H1 (cell line): ENCODE measurements at regions not wholly inside any gene's neighbourhood (a gene's known extent, or its start where the extent isn't known, plus 50 kb on each side); places are given as distances from the start of the nearest gene placed in this dataset.

Experiments used
- CTCF ChIA-PET: fragments of 300-600 bp; sonication (Branson Sonifier 250); formaldehyde crosslinking; loops from one replicate; lab custom pipeline; 2021; ENCODE audit not compliant: partially characterized antibody; lab: Charles Lee
- POLR2A ChIA-PET: fragments of 300-600 bp; sonication (Branson Sonifier 250); formaldehyde crosslinking; loops from one replicate; lab custom pipeline; 2021; ENCODE audit warnings: inconsistent platforms; ENCODE audit not compliant: partially characterized antibody; lab: Charles Lee
- DNase-seq, 2 experiments: peaks; one replicate each; pipeline versions ENCODE4 v3.0.0 to v3.0.0-alpha.2; 2010 to 2022; ENCODE audit warnings: low spot score in 2 of 2, low read depth in 1 of 2, mixed read lengths in 1 of 2
- FAIRE-seq: peaks from 2 replicates; lab custom pipeline; 2011; peaks lifted over from hg19 to GRCh38; lab: Jason Lieb, UNC
- H2AFZ ChIP-seq: 2 replicates; pipeline ENCODE4 v1.8.1; 2012; ENCODE audit warnings: low read length, inconsistent platforms
- H2AK5ac ChIP-seq: 2 replicates; pipeline ENCODE4 v1.6.1; 2013; ENCODE audit warnings: low read depth, low read length
- H2BK120ac ChIP-seq: replicated peaks from 2 replicates; pipeline ENCODE3; 2013; ENCODE audit warnings: low read depth, low read length, inconsistent platforms
- H2BK12ac ChIP-seq: 2 replicates; pipeline ENCODE4 v1.6.1; 2013; ENCODE audit warnings: low read depth, low read length
- H2BK15ac ChIP-seq: 2 replicates; pipeline ENCODE4 v1.6.1; 2013; ENCODE audit warnings: low read length
- H2BK20ac ChIP-seq: 2 replicates; pipeline ENCODE4 v1.6.1; 2013; ENCODE audit warnings: low read length
- H2BK5ac ChIP-seq: 2 replicates; pipeline ENCODE4 v1.6.1; 2013; ENCODE audit warnings: low read depth, low read length
- H3K14ac ChIP-seq: 2 replicates; pipeline ENCODE4 v1.6.1; 2013; ENCODE audit warnings: inconsistent platforms; ENCODE audit not compliant: insufficient read length
- H3K18ac ChIP-seq: 2 replicates; pipeline ENCODE4 v1.6.1; 2013; ENCODE audit warnings: low read length; ENCODE audit errors: extremely low read depth
- H3K23ac ChIP-seq: 2 replicates; pipeline ENCODE4 v1.6.1; 2013; ENCODE audit warnings: inconsistent platforms; ENCODE audit not compliant: insufficient read length
- H3K23me2 ChIP-seq: 2 replicates; pipeline ENCODE4 v1.6.1; 2013; ENCODE audit warnings: low read depth, low read length
- H3K27ac ChIP-seq: 2 replicates; pipeline ENCODE4 v1.6.1; 2011; ENCODE audit warnings: low read depth, low read length, inconsistent platforms
- H3K27me3 ChIP-seq, 4 experiments: replicated peaks in 1 of 4; 1 replicate in 1 of 4; 2 replicates in 3 of 4; pipeline versions ENCODE4 v1.6.1 to v1.8.1; 2011 to 2013; ENCODE audit warnings: low read length in 3 of 4, mild to moderate bottlenecking in 3 of 4, inconsistent platforms in 2 of 4, mixed read lengths in 2 of 4, moderate library complexity in 1 of 4; ENCODE audit not compliant: control insufficient read depth in 3 of 4, insufficient read depth in 3 of 4; ENCODE audit errors: extremely low read depth in 1 of 4
- H3K36me3 ChIP-seq, 4 experiments: 2 replicates each; pipeline versions ENCODE4 v1.6.1 to v1.8.1; 2011 to 2013; ENCODE audit warnings: mild to moderate bottlenecking in 4 of 4, low read length in 3 of 4, moderate library complexity in 2 of 4, control low read depth in 1 of 4, inconsistent platforms in 1 of 4; ENCODE audit not compliant: insufficient read depth in 4 of 4, control insufficient read depth in 2 of 4
- H3K4ac ChIP-seq: replicated peaks from 2 replicates; pipeline ENCODE3; 2013; ENCODE audit warnings: low read length, low read depth, mixed read lengths, inconsistent platforms; ENCODE audit not compliant: insufficient read length
- H3K4me1 ChIP-seq, 4 experiments: replicated peaks in 1 of 4; 1 replicate in 1 of 4; 2 replicates in 3 of 4; pipeline versions ENCODE4 v1.6.1 to v1.8.1; 2011 to 2013; ENCODE audit warnings: low read length in 3 of 4, inconsistent platforms in 2 of 4, mixed read lengths in 1 of 4; ENCODE audit not compliant: insufficient read depth in 4 of 4, control insufficient read depth in 3 of 4
- H3K4me2 ChIP-seq, 2 experiments: 2 replicates each; pipeline versions ENCODE4 v1.6.1 to v1.8.1; 2011 to 2013; ENCODE audit warnings: low read depth in 2 of 2, low read length in 2 of 2, control low read depth in 1 of 2, inconsistent platforms in 1 of 2, mild to moderate bottlenecking in 1 of 2; ENCODE audit not compliant: insufficient read depth in 1 of 2
- H3K4me3 ChIP-seq, 4 experiments: fragments of 200-600, 300-600 bp in 1 of 4; sonication (generic), shearing (Covaris generic), sonication (Bioruptor Twin) in 1 of 4; 2 replicates each; pipeline versions ENCODE4 v1.5.1 to v1.8.1; 2011 to 2016; ENCODE audit warnings: low read length in 4 of 4, low read depth in 3 of 4, control low read depth in 2 of 4, inconsistent platforms in 2 of 4, mild to moderate bottlenecking in 2 of 4, mixed read lengths in 1 of 4, moderate library complexity in 1 of 4; ENCODE audit not compliant: insufficient read depth in 2 of 4; ENCODE audit errors: extremely low read depth in 1 of 4
- H3K56ac ChIP-seq: replicated peaks from 2 replicates; pipeline ENCODE3; 2013; ENCODE audit warnings: low read depth, mild to moderate bottlenecking, mixed read lengths, low read length, inconsistent platforms; ENCODE audit not compliant: insufficient read length
- H3K79me1 ChIP-seq: 2 replicates; pipeline ENCODE4 v1.6.1; 2013; ENCODE audit warnings: low read depth, low read length, control low read depth
- H3K79me2 ChIP-seq, 2 experiments: 2 replicates each; pipeline versions ENCODE4 v1.6.1 to v1.8.1; 2012 to 2013; ENCODE audit warnings: low read length in 2 of 2, mild to moderate bottlenecking in 2 of 2, inconsistent platforms in 1 of 2; ENCODE audit not compliant: insufficient read depth in 2 of 2, control insufficient read depth in 1 of 2
- H3K9ac ChIP-seq, 4 experiments: replicated peaks in 1 of 4; 1 replicate in 1 of 4; 2 replicates in 3 of 4; pipeline versions ENCODE4 v1.6.1 to v1.8.1; 2011 to 2013; ENCODE audit warnings: low read depth in 3 of 4, low read length in 3 of 4, control low read depth in 2 of 4, mild to moderate bottlenecking in 2 of 4, moderate library complexity in 2 of 4, inconsistent platforms in 1 of 4; ENCODE audit errors: extremely low read depth in 1 of 4
- H3K9me3 ChIP-seq, 2 experiments: 2 replicates each; pipeline versions ENCODE4 v1.6.1 to v1.8.1; 2012 to 2013; ENCODE audit warnings: mild to moderate bottlenecking in 2 of 2, moderate library complexity in 2 of 2, control low read depth in 1 of 2, inconsistent platforms in 1 of 2, low read depth in 1 of 2, low read length in 1 of 2, mixed read lengths in 1 of 2; ENCODE audit not compliant: insufficient read depth in 2 of 2
- H4K20me1 ChIP-seq, 2 experiments: replicated peaks in 1 of 2; 2 replicates each; pipeline versions ENCODE3 to v1.8.1; 2011 to 2013; ENCODE audit warnings: inconsistent platforms in 2 of 2, low read length in 2 of 2, mild to moderate bottlenecking in 1 of 2; ENCODE audit not compliant: insufficient read depth in 2 of 2, control insufficient read depth in 1 of 2
- H4K5ac ChIP-seq: 2 replicates; pipeline ENCODE4 v1.6.1; 2013; ENCODE audit warnings: low read length, low read depth, mixed read lengths, inconsistent platforms; ENCODE audit not compliant: insufficient read length
- H4K8ac ChIP-seq: 2 replicates; pipeline ENCODE4 v1.8.0; 2013; ENCODE audit warnings: mild to moderate bottlenecking, moderate library complexity, low read length, inconsistent platforms; ENCODE audit not compliant: insufficient read depth; ENCODE audit errors: extremely low read depth
- H4K91ac ChIP-seq: replicated peaks from 2 replicates; pipeline ENCODE3; 2013; ENCODE audit warnings: low read length, mixed read lengths, inconsistent platforms; ENCODE audit not compliant: insufficient read length
- BACH1 ChIP-seq: IDR thresholded peaks from 2 replicates; pipeline ENCODE4 v1.6.1; 2012; ENCODE audit warnings: low read length, improper control_type of control experiment
- CBX5 ChIP-seq: fragments of 300-800, 300-1000 bp; sonication (generic); IDR thresholded peaks from 2 replicates; pipeline ENCODE4 v1.7.1; 2016; ENCODE audit warnings: antibody characterized with exemption, low read length, low read depth
- CBX8 ChIP-seq: fragments of 300-800, 300-1000 bp; sonication (generic); IDR thresholded peaks from 2 replicates; pipeline ENCODE4 v1.7.1; 2016; ENCODE audit warnings: low read depth, low read length, borderline replicate concordance
- CTCF ChIP-seq, 3 experiments: IDR thresholded peaks; 1 replicate in 2 of 3; 2 replicates in 1 of 3; pipeline versions ENCODE4 v1.5.1 to v1.6.1; 2011; ENCODE audit warnings: low read length in 3 of 3, mild to moderate bottlenecking in 3 of 3, inconsistent platforms in 2 of 3, low read depth in 1 of 3, moderate library complexity in 1 of 3; ENCODE audit not compliant: insufficient read depth in 1 of 3; ENCODE audit errors: control extremely low read depth in 1 of 3
- EP300 ChIP-seq, 2 experiments: IDR thresholded peaks; 1 replicate in 1 of 2; 2 replicates in 1 of 2; pipeline ENCODE4 v1.6.1; 2011 to 2012; ENCODE audit warnings: low read depth in 2 of 2, low read length in 2 of 2, mild to moderate bottlenecking in 2 of 2, borderline replicate concordance in 1 of 2, inconsistent platforms in 1 of 2, moderate library complexity in 1 of 2
- JUN ChIP-seq: IDR thresholded peaks from 2 replicates; pipeline ENCODE4 v1.6.1; 2011; ENCODE audit warnings: low read depth, mild to moderate bottlenecking, improper control_type of control experiment, low read length
- JUND ChIP-seq: IDR thresholded peaks from 2 replicates; pipeline ENCODE4 v1.6.1; 2011; ENCODE audit warnings: mild to moderate bottlenecking, improper control_type of control experiment, low read length
- MAFK ChIP-seq: IDR thresholded peaks from 2 replicates; pipeline ENCODE4 v1.6.1; 2012; ENCODE audit warnings: low read depth, mild to moderate bottlenecking, improper control_type of control experiment, low read length
- POLR2AphosphoS5 ChIP-seq: IDR thresholded peaks from 2 replicates; pipeline ENCODE4 v1.6.1; 2011; ENCODE audit warnings: low read depth, low read length
- RFX5 ChIP-seq: IDR thresholded peaks from 2 replicates; pipeline ENCODE4 v1.6.1; 2011; ENCODE audit warnings: low read depth, low read length, improper control_type of control experiment, borderline replicate concordance
- SP1 ChIP-seq: IDR thresholded peaks from 2 replicates; pipeline ENCODE4 v1.6.1; 2011; ENCODE audit warnings: low read depth, low read length
- SRF ChIP-seq: IDR thresholded peaks from 2 replicates; pipeline ENCODE4 v1.6.1; 2011; ENCODE audit warnings: mild to moderate bottlenecking, low read depth, low read length, moderate library complexity
- WGBS, 2 experiments: shearing (Covaris generic) in 1 of 2; methylation state at CpG; one replicate each; pipeline versions ENCODE4 v1.1.6 to v1.1.7; 2013 to 2015; ENCODE audit warnings: low lambda C conversion rate in 2 of 2, mixed read lengths in 2 of 2, inconsistent platforms in 1 of 2, low coverage in 1 of 2, missing lambda C conversion rate in 1 of 2; ENCODE audit not compliant: insufficient replicate concordance in 2 of 2, insufficient coverage in 1 of 2, insufficient read length in 1 of 2; ENCODE audit errors: extremely low coverage in 1 of 2, missing lambda C conversion rate in 1 of 2; 5-methylcytosine and 5-hydroxymethylcytosine counted together

GRCh38 chr16:52076332-52076731, 470.6 kb downstream of the TOX3 start:
- Histone ChIP-seq H3K4me2 (no peak overlapping the region), H3K4ac (no peak overlapping the region), H3K4me1 (no peaks in the 10 kb centered on the region), H3K27ac (no peak overlapping the region), H4K5ac (no peak overlapping the region), H2AK5ac (no peak overlapping the region), H3K79me1 (no peaks in the 10 kb centered on the region), H3K18ac (no peak overlapping the region), H3K9me3 (no peaks in the 10 kb centered on the region), H2BK12ac (no peak overlapping the region), H3K23me2 (no peaks in the 10 kb centered on the region), H2BK15ac (no peak overlapping the region), H3K9ac (no peak overlapping the region), H4K91ac (no peak overlapping the region), H3K23ac (no peak overlapping the region), H3K56ac (no peak overlapping the region), H2BK120ac (no peak overlapping the region), H3K14ac (no peak overlapping the region), H3K27me3 (no peaks in the 10 kb centered on the region), H2AFZ (0 out of 2 replicates have a peak overlapping the region, but pooled peaks have one; percentile 10), H2BK20ac (no peak overlapping the region), H4K20me1 (no peaks in the 10 kb centered on the region), H3K4me3 (no peak overlapping the region), H4K8ac (no peak overlapping the region), H2BK5ac (no peak overlapping the region), H3K36me3 (no peaks in the 10 kb centered on the region), H3K79me2 (no peaks in the 10 kb centered on the region)
- POLR2A ChIA-PET, result no interaction called here
- WGBS, 2 experiments, result 89% methylated on average over 6 of the region's 6 CpGs; no CpG with 5 or more reads in 1 of the 2 experiments
- DNase-seq (no peak), FAIRE-seq (no peak)
- CTCF ChIA-PET, result interaction anchor here (1.0 kb wide), 1 partner anchor 12 kb away, joined by 4 read pairs; no protein-coding TSS in a partner anchor
- TF ChIP-seq RFX5 (no peak), MAFK (no peak), CBX5 (no peak), POLR2AphosphoS5 (no peak), CBX8 (no peak), JUND (no peak), SP1 (no peak), SRF (no peak), JUN (no peak), BACH1 (no peak), EP300 (IDR thresholded peaks at IDR 0.05; ENCODE audit: borderline replicate concordance in 1 of 2, low read depth in 2 of 2, low read length in 2 of 2) (no peak), CTCF (IDR thresholded peaks at IDR 0.05; ENCODE audit: control extremely low read depth in 1 of 3, insufficient read depth in 1 of 3, low read depth in 1 of 3, low read length in 3 of 3) (no peak)
